GM18520 (cell line): ENCODE measurements at regions not wholly inside any gene's neighbourhood (a gene's known extent, or its start where the extent isn't known, plus 50 kb on each side); places are given as distances from the start of the nearest gene placed in this dataset.

Experiments
- ATAC-seq: cut with Tn5 transposase; IDR thresholded peaks from one replicate; pipeline ENCODE4 v1.9.1; 2021; ENCODE audit not compliant: unreplicated experiment

GRCh38 chr3:8191406-8191805 is 310.2 kb upstream of the LMCD1 start:
- no peak for ATAC-seq

DNA sequence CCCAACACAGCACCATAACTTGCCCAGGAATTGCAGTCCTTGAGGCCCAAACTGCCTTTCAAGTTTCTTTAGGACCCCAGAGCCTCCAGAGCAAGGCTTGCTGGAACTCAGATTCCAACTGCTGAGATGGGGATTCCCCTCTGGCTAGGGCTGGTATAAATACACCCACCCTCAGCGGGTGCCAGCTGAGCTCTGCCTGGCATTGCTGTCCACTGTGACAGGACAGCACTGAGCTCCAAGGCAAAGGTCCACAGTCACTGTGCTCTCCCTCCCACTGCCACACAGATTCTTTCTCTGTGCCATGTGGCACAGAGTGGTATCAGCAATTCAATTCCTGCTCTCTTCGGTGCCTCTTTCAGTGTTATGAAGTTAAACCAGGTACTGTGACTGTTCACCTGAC is 304.2 kb upstream of the LMCD1 start:
- no peak for ATAC-seq

- no peak for ATAC-seq
Measured at GRCh38 chr3:8198605-8199004, 303.0 kb upstream of the LMCD1 start.

GRCh38 chr3:8200996-8201395 is 300.6 kb upstream of the LMCD1 start:
- ATAC-seq, result no peak

DNA sequence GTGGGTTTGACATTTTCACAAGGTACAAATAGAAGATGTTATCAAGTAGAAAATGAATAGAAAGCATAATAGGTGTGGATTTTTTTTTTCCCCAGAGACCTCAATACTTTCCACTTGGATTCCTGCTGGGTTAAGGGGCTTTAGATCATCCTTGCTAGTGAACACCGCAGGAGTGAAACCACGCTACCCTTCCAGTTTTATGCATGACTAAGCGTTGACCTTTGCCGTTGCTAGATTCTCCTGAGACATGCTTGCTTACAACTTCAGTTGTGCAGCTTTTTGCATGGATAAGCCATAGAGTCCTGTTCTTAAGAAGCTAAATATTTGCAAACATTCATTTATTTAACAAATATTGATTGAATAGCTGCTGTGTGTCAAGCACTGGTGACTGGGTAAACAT is 299.7 kb upstream of the LMCD1 start:
- ATAC-seq, result no peak

- ATAC-seq, result no peak
Measured at GRCh38 chr3:8204331-8204730, 297.3 kb upstream of the LMCD1 start.

DNA sequence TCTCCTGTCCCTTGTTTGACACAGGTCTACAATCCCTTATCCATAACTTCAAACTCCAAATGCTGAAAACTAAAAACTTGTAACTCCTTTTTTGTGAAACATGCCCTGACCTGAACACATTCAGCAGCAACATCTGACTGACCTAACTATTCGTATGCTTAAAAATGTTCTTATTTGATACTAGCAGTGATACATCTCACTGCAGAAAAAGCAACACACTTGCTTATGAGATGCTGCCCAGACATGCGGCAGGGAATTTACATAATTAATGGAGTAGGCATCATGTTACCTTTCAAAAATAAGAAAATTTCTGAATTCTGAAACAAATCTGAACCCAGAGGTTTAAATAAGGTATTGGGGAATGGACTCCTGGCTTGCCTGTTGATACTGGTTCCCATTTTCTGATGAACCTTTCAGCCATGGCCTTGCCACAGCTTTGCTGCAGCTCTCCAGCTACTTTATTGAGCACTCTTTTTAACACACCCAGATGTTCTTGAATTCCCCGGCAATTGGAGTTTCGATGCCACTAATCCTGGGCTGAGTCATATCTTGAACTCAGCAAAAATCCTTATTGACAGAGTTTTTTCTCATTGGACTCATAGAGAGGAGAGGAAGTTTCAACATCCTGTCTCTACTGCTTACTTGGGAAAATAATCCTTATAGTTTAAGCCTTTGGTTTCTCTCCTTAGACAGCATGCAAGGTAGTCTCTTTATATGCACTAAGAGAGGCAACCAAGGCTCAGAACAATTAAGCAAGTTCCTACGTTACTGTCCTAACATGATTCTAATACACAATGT is 296.6 kb upstream of the LMCD1 start:
- ATAC-seq, result no peak

DNA sequence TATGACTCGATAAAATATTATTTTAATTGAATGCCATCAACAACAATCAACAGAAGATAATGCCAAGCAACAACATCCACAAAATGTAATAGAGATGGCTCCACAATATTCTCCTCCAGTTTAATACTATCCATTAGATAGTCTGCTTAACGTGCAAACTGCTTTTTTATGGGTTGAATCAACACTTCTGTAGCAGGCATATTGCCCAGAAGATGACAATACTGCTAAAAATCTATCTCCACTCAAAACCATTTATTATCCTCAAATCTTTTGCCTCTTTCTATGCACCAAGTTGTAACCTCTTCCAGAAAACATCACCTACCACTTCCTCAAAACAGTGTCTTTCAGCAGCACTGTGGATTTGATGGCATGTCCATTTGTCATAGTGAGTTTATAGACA is 295.7 kb upstream of the LMCD1 start:
- no peak for ATAC-seq

DNA sequence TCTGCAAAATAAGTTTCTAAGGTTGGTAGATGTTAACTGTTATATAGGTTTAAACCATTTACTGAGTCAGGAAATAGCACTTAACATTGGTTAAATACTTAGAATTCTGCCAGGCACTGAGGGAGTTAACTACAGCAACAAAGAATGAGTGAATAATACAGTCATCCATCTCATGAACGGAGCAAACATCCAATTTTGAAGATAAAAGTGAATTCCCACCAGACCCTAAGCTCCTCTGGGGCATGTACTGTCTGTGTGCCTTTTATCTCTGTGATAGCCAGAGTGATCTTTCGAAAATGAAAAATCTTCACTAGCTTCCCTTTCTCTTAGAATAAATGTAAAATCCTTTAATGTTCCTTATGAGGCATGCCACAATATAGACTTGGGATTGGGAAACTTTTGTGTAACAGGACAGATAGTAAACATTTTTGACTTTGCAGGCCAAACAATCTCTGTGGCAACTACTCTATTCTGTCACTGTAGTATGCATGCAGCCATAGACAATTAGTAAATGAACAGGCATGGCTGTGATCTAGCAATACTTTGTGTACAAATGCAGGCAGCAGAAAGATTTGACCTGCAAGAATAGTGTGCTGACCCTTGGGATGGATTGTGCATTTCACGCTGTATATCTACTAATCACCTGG is 294.5 kb upstream of the LMCD1 start:
- no peak for ATAC-seq

GRCh38 chr3:8210882-8211341 is 290.7 kb upstream of the LMCD1 start:
- no peak for ATAC-seq

DNA sequence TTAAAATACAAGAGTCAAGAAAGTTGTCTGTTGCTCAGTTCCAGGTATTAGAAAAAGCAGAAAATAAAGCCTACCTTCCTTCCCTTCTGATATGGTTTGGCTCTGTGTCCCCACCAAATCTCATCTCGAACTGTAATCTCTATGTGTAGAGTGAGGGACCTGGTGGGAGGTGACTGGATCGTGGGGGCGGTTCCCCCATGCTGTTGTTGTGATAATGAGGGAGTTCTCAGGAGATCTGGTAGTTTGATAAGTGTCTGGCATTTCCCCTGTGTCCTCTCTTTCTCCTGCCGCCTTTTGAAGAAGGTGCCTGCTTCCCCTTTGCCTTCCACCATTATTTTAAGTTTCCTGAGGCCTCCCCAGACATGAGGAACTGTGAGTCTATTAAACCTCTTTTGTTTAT is 288.8 kb upstream of the LMCD1 start:
- ATAC-seq, result no peak

- no peak for ATAC-seq
Measured at GRCh38 chr3:8213286-8213685, 288.3 kb upstream of the LMCD1 start.

DNA sequence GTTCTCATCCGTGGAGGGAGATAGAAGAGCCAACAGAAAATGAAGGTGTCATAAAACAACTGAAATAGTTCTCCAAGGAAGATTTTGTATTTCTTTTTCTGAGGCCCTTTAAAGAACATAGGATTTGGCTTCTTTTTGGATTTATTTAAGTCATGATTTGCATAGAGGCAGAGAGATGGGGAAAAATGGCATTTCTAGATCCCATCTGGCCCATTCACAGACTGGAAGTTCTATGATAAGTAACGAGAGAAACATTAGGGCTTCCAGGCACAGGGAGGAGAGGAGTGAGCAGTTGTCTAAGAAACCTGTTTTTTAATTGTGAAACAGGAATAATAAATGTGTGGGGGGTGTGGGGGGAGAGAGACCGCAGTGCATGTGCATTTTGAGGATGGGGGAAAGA is 285.8 kb upstream of the LMCD1 start:
- ATAC-seq, result no peak

DNA sequence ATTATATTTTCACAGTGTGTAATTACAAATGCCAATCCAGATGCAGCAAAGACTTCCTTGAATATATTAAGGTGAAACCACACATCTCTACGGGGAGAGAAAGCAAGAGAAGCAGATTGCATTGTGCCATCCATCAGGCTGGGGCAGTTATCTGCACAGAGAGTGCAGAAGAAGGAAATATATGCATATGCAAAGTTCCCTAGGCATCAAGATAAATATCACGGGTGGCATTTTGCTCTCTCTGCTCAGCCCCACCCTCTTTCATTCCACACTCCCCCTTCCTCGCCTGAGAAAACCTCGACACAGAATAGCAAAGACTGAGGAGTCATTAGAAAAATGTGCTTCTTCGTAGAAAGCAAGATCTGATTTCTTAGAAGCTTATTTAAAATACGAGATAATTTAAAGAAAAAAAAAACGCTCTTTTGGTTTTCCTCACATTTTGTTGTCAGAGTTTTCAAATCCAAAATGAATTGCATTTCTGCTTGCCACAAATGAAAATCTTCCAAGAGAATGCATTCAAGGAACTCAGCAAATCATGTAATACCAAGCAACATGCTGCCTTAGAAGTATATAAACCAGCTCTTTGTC is 283.2 kb upstream of the LMCD1 start:
- no peak for ATAC-seq

GRCh38 chr3:8220291-8220690 is 281.3 kb upstream of the LMCD1 start:
- ATAC-seq, result no peak

GRCh38 chr3:8223766-8224165 is 277.9 kb upstream of the LMCD1 start:
- no peak for ATAC-seq

DNA sequence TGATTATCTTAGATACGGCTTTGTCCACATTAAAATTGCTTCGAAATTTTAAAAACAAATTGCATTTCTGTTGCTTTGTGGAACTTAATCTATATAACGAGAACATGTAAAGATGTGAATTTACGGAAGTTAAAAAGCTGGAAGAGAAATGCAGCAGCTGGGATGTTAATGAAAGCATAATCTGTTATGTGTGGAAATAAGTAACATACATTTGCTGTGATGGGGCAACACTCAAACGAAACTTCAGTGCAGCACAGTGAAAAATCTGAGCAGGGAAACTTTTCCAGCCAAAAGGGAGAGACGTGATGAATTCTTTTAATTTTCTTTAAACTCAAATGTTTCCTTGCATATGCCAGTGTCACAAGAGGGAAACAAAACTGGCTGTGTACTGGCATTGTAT is 276.7 kb upstream of the LMCD1 start:
- ATAC-seq, result no peak

GRCh38 chr3:8233938-8234337 is 267.7 kb upstream of the LMCD1 start:
- no peak for ATAC-seq

GRCh38 chr3:8236264-8236663 is 265.4 kb upstream of the LMCD1 start:
- ATAC-seq, result no peak

- no peak for ATAC-seq
Measured at GRCh38 chr3:8237893-8238292, 263.7 kb upstream of the LMCD1 start.

GRCh38 chr3:8238432-8238831 is 263.2 kb upstream of the LMCD1 start:
- no peak for ATAC-seq

DNA sequence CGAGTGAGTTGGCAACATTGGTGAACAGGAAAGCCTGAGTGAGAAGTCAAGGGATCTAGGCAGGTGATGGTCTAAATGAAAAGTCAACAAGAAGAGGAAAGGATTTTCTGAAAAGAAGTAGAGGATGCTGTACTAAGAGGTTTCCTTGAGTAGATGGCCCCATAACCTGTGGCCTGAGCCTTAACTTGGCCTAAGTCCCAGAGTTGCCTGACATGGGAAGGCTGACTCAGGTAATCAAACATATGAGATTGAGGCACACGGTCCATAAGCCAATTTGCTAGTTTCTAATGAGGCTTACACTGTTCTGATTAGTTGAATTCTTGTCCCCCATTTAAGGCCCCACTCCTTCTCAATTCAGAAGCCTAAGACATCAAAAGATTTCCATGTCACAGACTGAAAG is 262.5 kb upstream of the LMCD1 start:
- ATAC-seq, result no peak
